SIG-M5 (cell line): ENCODE measurements at regions not wholly inside any gene's neighbourhood (a gene's known extent, or its start where the extent isn't known, plus 50 kb on each side); places are given as distances from the start of the nearest gene placed in this dataset.
"Not testable (repeated sequence)": the region's sequence is repeated elsewhere in the genome, so short reads cannot be mapped to it uniquely, and the experiment has no call there.

ENCODE experiments used
- DNase-seq: peaks from one replicate; lab custom pipeline; 2025; lab: John Stamatoyannopoulos, UW

DNA sequence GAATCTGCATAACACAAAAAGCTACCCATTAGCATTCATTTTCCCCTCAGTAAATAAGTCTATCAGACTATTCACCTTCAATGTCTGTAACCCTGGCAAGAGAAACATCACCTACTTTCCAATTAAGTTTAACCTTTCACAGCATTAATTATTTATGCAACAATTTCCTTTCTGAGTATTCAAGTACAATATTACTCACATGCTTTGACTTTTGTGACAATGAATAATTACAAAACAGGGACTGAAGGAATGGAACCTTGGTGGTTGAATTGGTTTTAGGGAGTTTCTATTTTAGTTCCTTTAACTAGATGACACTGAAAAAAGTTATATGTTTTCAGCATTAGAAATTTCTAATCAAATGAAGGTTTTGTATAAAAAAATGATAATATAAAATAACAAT is 932.3 kb upstream of the EPHA5 start:
- DNase-seq, result no peak

DNA sequence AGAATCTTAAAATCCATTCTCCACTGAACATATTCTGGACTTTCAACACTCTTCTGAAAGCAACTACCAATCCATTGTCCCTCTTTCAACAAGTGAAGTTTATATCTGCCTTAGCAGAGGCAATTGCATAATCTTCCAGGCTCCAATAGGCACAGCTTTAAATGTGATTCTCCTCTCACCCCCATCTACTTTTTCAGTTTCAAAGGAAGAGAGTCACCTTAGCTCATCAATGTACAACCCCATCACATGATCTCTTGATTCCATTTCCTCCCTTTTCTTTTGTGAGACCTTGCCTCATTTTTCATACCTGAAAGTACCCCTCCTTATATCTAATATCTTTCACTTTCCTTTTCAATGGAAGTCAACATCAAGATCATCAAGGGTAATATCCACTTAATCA is 921.7 kb upstream of the EPHA5 start:
- DNase-seq, result no peak

DNA sequence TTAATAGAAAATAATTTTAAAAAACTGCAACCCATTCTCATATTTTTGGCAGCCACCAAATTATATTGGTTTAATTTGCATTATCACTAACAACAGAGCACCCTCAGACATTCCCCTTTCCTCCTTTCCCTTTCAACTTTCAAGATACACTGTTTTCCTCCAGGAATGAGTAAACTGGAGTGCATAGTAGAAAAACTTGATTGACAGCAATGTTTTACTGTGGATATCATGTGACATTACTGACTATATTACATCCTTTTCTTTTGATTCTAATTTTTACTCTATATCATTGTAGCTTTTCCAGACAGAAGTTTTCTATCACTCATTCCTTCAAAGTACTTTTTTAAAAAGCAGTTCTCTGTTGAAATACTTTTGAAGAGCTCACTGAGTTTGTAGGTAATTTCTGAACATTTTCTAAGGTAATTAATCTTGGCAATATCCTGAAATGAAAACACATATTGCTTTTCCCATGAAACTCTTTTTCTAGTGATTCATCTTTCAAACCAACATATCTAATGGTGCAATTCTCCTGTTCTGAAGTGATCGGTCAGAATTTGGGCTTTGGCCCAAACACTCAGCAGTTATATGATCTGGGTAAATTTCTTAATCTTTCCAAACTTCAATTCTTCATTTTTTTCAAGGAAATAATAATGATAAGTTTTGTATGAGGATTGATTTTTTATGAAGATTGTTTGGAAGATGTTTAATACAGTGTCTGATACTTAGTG is 920.4 kb upstream of the EPHA5 start:
- DNase-seq, result no peak

DNA sequence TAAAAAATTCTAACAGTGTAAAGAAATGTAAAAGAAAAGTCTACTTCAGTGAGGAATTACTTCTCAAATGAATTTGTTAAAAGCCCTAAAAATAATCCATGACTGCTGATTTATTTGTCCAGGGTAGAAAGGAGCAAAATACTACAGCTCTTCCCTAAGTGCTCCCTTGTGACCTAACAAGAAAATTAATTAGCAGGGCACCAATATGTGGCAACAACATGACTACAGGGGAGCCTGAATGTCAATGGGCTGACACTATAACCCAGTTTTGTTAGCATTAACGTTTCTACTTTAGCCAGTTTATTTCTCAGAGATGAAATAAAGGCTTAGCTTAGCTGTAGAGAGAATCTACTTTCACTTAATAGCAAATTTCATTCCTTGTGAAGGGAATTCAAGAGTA is 918.9 kb upstream of the EPHA5 start:
- no peak for DNase-seq

DNA sequence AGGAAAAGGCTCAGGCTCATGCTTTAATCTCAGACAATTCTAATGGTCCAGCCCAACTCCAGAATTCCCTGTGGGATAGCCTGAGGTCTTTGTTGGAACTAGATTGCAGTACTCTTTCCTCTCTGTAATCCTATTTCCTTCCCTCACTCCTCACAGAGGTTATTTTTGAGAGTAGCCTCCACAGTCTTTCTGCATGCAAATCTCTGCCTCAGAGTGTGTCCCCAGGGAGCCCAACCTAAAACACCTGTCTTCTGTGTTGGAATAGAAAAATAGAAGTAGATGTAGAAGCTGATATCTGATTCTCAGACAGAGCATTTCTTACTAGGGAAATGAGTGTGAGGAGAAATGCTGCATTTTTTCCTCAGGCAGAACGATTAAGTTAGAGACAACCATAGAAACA is 915.5 kb upstream of the EPHA5 start:
- DNase-seq, result no peak

DNA sequence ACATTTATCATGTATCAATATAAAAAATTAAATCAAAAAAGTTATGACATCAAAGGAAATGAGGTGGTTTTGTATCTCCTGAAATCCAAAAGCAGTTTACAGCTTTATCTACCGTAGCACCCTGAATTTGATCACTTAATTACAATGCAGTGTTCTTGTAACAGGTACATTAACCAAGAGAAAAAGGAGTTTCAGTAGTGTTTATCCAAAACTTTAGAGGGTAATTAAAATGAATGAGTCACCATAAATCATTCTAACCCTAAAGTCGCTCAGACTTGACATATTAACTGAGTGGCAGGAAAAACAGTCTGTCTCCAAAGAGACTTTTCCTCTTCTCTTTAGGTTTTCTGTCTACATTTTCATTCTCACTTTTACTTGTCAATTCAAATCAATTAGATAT is 907.6 kb upstream of the EPHA5 start:
- DNase-seq, result no peak

DNA sequence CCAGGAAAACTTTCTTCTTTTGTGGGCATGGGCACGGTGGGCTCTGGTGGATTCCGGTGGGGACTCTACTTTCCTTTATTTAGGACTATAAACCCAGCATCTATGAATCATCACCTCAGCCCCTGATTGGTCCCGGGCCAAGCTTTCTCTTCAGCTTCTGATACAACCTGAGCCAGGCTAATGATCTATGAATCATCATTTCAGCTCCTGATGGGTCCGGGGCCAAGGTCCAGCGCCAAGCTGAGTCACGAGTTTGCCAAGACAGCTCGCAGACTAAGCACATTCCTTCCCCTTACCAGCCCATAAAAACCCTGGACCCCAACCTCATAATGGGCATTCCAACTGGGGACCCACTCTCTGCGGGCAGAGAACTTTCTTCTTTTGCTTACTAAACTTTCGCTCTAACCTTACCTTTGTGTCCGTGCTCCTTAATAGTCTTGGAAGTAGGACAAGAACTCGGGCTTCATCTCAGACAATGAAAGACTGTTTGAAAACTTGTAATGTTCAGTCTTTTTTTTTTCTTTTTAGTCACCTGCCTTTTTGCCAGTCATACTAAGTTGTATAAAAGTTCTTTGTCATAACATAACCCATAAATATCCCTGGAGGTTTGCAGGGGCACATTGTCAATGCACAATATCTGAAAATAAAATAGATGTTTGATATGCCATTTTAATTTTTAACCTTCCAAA is 904.9 kb upstream of the EPHA5 start:
- no peak for DNase-seq

DNA sequence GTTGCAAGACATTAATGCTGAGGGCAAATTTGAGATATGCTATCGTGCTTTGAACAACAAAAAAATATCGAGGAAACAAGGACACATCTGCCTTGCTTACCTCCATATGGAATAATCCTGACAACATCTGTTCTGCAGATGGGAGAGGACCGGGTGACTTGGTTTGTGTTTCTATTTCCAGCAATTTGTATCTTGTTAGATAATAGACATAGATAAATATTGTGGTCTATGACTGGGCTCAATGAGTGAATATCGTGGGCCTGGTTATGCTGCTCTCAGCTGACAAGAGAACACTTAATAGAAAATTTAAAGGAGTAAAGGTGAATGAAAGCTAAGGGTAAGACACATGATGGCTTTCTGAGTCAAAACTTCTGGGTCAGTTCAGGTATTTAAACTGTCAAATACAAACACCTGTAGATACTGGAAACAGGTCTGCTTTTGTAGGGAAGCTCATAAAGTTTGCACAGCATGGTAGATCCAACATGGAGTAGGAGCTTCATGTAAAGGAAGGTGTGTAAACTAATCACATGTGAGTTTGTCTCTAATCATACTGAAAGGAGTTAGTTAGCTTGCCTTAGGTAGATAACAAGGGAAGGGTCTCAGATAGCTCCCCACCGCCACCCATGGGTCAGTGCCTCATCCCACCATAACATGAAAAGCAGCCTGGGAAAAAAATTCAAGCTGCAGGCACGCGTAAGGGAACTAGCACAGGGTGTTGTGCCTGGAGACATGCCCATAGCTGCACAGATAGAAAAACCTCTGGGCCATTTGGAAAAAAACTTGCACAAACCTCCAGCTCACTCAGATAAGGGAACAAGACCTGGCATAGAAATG is 904.1 kb upstream of the EPHA5 start:
- no peak for DNase-seq

DNA sequence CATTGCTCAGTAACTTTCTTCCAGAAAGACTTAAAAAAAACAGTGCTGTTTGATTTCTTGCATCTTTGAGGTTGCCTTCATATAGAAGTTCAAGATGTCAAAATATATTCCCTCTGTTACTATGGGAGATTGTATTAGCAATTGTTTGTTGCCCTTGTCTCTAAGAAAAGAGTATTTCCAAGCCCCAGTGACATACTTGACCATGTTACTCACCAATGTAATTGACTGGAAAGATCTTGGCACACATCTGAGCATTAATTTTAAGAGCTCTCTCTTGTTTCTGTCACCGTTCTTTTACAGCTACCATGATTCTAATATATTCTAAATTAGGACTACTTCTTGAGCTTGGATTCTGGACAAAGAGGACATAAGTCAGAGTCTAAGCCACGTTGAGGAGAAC is 902.7 kb upstream of the EPHA5 start:
- DNase-seq, result no peak

DNA sequence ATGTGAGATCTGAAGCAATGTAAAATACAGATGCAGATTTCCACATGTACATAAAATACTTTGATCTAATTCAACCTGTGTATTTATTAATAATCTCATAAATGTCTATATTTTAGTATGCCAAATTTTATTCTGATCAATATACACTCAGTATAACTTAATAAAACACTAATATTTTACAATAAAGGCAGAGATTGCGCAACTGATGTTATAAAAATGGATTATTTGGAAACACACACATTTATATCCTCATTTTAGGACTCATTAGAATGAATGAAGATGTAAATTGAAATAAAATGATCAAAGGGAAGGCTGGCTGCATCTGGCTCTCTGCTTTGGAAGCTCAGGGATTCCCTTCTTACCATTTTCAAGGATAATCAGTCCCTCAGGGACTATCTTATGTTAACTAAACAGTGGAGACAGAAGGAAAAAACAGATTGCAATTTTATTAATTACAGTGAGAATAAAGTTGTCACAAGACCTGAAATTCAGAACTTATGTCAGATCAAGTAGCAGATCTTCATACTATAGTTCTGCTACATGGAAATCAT is 900.9 kb upstream of the EPHA5 start:
- DNase-seq, result no peak

DNA sequence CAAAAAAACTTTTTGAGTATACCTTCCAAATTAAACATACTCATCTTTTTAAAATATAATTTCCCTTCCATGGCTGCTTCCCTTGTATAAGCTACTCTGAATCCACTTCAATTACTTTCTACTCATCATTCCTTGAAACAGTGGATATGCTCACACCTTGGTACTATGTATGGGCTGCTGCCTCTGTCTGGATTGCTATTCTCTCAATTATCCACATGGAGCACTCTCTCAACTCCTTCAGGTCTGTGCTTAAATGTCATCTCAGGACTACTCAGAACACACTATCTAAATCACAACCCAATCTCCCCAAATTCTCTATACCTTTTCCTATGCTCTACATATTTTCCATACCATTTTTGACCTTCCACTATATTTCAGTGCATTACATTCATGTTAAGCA is 898.9 kb upstream of the EPHA5 start:
- DNase-seq, result no peak

DNA sequence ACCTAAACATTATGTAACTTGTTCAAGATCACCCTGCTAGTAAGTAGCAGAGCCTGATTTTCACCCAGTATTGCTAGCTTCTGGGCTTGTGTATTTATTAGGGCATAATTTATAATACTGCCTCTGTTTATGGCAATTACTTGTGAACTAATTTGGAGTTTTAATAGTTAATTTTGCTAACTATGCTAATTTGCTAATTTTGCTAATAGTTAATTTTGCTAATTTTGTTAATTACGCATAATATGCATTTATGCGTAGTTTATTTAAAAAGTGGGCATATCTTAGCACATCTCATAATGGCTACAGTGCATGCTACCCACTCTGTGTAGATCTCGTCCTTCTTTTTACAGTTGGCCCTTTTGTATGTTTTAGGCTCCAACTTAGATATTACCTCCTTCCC is 898.1 kb upstream of the EPHA5 start:
- no peak for DNase-seq

DNA sequence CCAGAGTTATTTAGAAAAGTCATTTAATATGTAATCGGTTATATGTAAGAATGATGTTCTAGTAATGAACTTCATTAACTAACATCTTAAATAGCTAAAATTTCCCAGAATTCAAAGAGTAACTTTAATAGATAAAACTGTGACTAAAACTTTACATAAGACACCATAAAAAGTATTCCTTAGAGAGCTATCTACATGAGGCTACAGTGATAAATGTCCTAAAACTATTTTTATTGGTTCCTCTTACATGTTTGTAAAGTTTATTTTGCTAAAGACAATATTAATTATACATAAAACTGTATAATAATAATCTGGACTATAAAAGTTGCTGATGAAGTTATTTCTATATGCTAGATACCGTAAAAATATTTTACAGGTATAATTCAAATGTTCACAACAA is 897.7 kb upstream of the EPHA5 start:
- DNase-seq, result no peak

DNA sequence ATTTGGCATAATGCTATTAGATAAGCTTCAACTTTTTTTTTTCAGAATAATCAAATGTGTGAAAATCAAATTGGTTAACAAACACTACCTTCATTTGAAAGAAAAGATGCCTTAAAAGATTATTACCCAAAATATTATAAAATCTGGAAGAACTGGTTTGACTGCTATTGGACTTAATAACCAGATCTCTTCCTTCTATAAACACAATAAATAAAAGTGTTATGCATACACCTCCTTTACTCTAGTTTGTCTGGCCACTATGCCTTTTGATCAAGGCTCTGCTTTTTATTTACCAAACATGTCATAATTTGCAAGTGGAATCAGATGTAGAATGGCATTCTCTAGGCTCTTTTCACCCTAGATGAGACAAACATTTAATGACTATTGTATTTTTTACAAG is 897.3 kb upstream of the EPHA5 start:
- no peak for DNase-seq

DNA sequence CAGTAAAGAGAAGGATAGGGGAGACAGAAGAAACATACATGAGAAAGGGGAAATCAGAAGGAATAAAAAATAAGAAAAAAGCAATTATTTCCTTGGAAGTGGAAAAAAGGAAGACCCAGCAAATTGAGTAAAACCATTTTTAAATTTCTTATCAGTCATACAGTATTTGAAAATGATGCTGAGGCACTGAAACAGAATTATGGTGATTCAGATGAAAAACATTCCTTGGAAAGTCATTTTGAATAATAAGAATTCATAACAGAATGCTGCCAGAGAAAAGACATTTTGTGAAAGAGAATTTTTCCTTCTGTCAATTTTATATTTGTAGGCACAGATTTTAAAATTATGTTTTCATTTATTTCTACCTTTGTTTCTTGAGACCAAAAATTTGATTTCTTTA is 895.5 kb upstream of the EPHA5 start:
- no peak for DNase-seq

DNA sequence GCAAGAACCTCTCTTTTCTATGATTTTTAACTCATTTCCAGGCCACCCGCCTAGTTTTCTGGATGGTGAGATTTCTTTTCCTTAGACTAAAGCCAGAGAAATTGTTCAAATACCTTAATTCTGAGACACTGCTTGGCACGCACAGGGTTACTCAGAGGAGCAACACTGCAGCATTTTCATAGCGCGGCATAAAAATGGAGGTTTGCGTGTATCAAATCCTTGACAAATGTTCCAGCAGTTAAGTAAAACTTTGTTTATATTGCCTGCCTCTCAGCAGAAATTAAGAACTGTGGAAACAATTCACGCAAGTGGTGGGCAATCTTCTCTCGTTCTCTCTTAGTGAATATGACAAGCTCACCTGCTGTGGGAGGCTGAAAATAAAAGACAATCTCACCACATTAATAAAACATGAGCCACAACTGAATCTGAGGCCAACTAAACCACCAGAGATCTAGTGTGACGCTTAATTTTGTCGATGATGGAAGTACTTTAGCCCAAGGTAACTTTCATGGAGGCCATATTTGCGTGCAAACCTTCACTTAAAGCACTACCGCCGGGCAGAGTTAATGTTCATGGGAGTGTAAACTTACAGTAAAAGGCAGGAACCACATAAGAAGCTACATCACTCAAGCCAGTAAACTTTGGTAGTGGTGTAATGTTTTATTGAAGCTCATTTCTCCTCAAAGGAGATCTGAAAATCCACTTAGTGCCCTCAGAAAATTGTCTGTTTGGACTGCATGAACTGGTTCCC is 894.8 kb upstream of the EPHA5 start:
- DNase-seq, result no peak

DNA sequence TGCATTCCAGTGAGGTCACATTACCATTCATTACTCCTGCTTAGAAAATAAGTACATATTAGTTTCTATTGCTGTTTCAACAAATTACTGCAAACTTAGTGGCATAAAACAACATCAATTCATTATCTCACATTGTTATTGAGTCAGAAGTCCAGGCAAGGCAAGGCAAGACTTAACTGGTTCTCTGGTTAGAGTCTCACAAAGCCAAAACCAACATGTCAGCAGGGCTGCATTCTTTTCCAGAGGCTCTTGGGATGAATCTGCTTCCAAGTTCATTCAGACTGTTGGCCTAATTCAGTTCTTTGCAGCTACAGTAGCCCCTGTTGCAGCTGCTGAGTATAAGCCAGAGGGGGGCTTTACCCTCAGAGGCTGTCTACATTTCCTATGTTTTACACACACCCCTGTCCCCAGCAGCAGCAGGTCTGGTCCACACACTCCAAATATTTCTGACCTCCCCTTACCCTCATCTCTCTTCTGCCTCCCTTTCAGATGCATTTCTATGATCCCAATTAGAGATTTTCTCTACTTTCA is 892.1 kb upstream of the EPHA5 start:
- no peak for DNase-seq

DNA sequence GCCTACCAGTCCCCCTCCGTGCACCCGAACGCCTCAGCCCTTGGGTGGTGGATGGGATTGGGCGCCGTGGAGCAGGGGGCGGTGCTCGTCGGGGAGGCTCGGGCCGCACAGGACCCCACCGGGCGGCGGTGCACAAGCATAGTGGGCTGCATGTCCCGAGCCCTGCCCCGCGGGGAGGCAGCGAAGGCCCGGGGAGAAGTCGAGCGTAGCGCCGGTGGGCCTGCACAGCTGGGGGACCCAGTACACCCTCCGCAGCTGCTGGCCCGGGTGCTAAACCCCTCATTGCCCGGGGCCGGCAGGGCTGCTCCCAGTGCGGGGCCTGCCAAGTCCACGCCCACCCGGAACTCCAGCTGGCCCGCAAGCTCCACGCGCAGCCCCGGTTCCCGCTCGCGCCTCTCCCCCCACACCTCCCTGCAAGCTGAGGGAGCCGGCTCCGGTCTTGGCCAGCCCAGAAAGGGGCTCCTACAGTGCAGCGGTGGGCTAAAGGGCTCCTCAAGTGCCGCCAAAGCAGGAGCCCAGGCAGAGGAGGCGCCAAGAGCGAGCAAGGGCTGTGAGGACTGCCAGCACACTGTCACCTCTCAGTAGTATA is 891.3 kb upstream of the EPHA5 start:
- not testable (repeated sequence) for DNase-seq

DNA sequence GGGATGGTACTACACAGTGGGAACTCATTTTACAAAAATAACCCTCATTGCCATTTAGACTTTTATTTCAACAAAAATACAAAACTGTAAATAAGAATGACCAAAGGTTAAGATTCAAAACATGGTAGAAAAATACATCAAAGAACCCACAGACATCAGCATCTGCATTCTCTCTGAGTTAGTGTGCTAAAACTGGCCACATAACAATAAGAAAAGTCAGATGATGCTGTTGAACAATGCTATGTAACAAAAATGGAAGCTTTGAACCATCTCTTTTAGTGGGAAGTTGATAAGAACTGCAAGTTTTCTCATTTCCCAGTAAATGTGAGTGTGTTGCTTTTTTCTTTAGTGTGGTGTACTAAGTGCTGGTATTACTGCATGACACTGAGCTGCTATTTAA is 888.4 kb upstream of the EPHA5 start:
- DNase-seq, result no peak

DNA sequence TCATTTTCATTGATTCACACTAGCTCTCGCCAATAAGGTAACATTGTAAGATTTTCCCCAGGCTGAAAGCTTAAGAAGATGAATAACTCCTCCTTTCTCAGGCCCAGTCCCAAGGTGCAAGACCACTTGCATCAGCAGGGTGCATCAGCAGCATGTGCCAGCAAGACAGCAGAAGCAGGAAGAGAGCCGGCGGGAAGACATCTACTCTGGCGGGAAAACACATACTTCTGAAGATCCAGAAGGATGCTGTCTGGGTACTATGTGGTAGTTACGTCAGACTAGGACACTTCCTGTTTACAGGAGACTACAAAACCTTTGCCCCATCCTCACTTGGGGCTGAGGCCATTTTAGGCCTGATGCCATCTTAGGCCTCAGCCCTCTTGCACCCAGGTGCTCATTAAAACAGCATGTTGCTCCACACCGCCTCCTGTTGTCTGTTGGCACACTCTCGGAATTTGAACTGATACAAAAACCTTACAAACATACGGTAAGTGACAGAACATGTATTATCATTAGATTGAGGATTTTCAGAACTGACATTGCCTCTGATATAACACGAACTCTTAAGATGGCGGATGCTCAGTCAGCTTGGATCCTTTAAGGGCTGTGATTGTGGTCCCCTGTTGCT is 886.5 kb upstream of the EPHA5 start:
- no peak for DNase-seq

DNA sequence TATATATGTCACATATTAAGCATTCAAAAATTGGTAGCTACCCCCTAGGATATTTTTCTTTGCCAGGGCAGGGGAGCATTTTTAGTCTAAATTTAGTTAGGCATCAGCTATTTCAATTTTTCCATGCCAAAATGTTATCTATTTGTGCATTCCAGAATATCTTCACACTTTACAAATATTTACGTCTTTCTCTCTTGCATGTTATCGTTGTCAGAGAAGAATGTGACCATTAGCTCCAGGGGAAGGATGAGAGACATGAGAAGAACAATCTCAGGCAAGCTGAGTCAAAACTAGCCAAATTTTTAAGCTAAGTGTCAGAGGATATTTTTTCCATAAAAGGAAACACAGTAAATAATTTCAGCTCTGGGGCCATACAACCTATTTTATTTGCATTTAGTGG is 885.0 kb upstream of the EPHA5 start:
- no peak for DNase-seq
